ENCODE measurements at regions not wholly inside any gene's neighbourhood (a gene's known extent, or its start where the extent isn't known, plus 50 kb on each side); places are given as distances from the start of the nearest gene placed in this dataset.

GRCh38 chr1:186757851-186758250, 70.9 kb upstream of the PLA2G4A start:
- Histone ChIP-seq H3K79me2 (ENCODE audit: control insufficient read depth in 1 of 2, insufficient read depth in 2 of 2, low read length in 2 of 2) (no peaks in the 10 kb centered on the region), H3K18ac (ENCODE audit: extremely low read depth, low read length) (no peak overlapping the region), H2BK15ac (ENCODE audit: low read length) (no peak overlapping the region), H4K91ac (replicated peaks; ENCODE audit: insufficient read length, low read length) (no peak overlapping the region), H3K9me3 (ENCODE audit: insufficient read depth in 2 of 2, low read depth in 1 of 2, low read length in 1 of 2) (no peaks in the 10 kb centered on the region), H3K4me1 (replicated peaks in 1 of 4; ENCODE audit: control insufficient read depth in 3 of 4, insufficient read depth in 4 of 4, low read length in 3 of 4) (peaks cover 0 to 3% (median 0%) of the 10 kb centered on the region in 4 experiments; a peak in 1 of 7 replicates), H2BK20ac (ENCODE audit: low read length) (no peak overlapping the region), H3K56ac (replicated peaks; ENCODE audit: insufficient read length, low read depth, low read length) (no peak overlapping the region), H2AFZ (ENCODE audit: low read length) (no peak overlapping the region), H4K20me1 (replicated peaks in 1 of 2; ENCODE audit: control insufficient read depth in 1 of 2, insufficient read depth in 2 of 2, low read length in 2 of 2) (no peaks in the 10 kb centered on the region), H4K8ac (ENCODE audit: extremely low read depth, insufficient read depth, low read length) (no peak overlapping the region), H3K79me1 (ENCODE audit: low read depth, low read length) (no peaks in the 10 kb centered on the region), H3K4me2 (ENCODE audit: insufficient read depth in 1 of 2, low read depth in 2 of 2, low read length in 2 of 2) (no peak overlapping the region), H3K4me3 (ENCODE audit: extremely low read depth in 1 of 4, insufficient read depth in 2 of 4, low read depth in 3 of 4, low read length in 4 of 4) (no peak overlapping the region), H3K14ac (ENCODE audit: insufficient read length) (no peak overlapping the region), H2BK120ac (replicated peaks; ENCODE audit: low read depth, low read length) (no peak overlapping the region), H3K27me3 (replicated peaks in 1 of 4; ENCODE audit: control insufficient read depth in 3 of 4, extremely low read depth in 1 of 4, insufficient read depth in 3 of 4, low read length in 3 of 4) (no peaks in the 10 kb centered on the region), H3K27ac (ENCODE audit: low read depth, low read length) (no peak overlapping the region), H4K5ac (ENCODE audit: insufficient read length, low read depth, low read length) (no peak overlapping the region), H3K9ac (replicated peaks in 1 of 4; ENCODE audit: extremely low read depth in 1 of 4, low read depth in 3 of 4, low read length in 3 of 4) (no peak overlapping the region), H3K23me2 (ENCODE audit: low read depth, low read length) (no peaks in the 10 kb centered on the region), H2AK5ac (ENCODE audit: low read depth, low read length) (no peak overlapping the region), H2BK12ac (ENCODE audit: low read depth, low read length) (no peak overlapping the region), H3K36me3 (ENCODE audit: control insufficient read depth in 2 of 4, insufficient read depth in 4 of 4, low read length in 3 of 4) (no peaks in the 10 kb centered on the region), H2BK5ac (ENCODE audit: low read depth, low read length) (no peak overlapping the region), H3K23ac (ENCODE audit: insufficient read length) (no peak overlapping the region), H3K4ac (replicated peaks; ENCODE audit: insufficient read length, low read depth, low read length) (no peak overlapping the region)
- FAIRE-seq, result no peak
- DNase-seq (ENCODE audit: low read depth in 1 of 2, low spot score in 2 of 2), result no peak
- ChIA-PET CTCF (ENCODE audit: partially characterized antibody) (interaction anchor here (0.8 kb wide), 1 partner anchor 15 kb away, joined by 3 read pairs; no protein-coding TSS in a partner anchor), POLR2A (ENCODE audit: partially characterized antibody) (no interaction called here)
- 94% methylated on average over 4 of the region's 4 CpGs; no CpG with 5 or more reads in 1 of the 2 experiments for WGBS, 2 experiments (ENCODE audit: extremely low coverage in 1 of 2, insufficient coverage in 1 of 2, insufficient read length in 1 of 2, insufficient replicate concordance in 2 of 2, low coverage in 1 of 2, low lambda C conversion rate in 2 of 2, missing lambda C conversion rate in 1 of 2)
- TF ChIP-seq SIX5 (IDR thresholded peaks at IDR 0.05; ENCODE audit: low read depth, low read length), result no peak
- no peak for TF ChIP-seq SP2 (IDR thresholded peaks at IDR 0.05; ENCODE audit: low read length)
- no peak for TF ChIP-seq SRF (IDR thresholded peaks at IDR 0.05; ENCODE audit: low read depth, low read length)
- no peak for TF ChIP-seq SP1 (IDR thresholded peaks at IDR 0.05; ENCODE audit: low read depth, low read length)

Measured in H1 (cell line).